NOMO-1 (cell line): ENCODE measurements at regions not wholly inside any gene's neighbourhood (a gene's known extent, or its start where the extent isn't known, plus 50 kb on each side); places are given as distances from the start of the nearest gene placed in this dataset.

Experiments used
- DNase-seq, 2 experiments: peaks; one replicate each; lab custom pipeline; 2025; ENCODE audit not compliant: unreplicated experiment in 2 of 2; lab: John Stamatoyannopoulos, UW

DNA sequence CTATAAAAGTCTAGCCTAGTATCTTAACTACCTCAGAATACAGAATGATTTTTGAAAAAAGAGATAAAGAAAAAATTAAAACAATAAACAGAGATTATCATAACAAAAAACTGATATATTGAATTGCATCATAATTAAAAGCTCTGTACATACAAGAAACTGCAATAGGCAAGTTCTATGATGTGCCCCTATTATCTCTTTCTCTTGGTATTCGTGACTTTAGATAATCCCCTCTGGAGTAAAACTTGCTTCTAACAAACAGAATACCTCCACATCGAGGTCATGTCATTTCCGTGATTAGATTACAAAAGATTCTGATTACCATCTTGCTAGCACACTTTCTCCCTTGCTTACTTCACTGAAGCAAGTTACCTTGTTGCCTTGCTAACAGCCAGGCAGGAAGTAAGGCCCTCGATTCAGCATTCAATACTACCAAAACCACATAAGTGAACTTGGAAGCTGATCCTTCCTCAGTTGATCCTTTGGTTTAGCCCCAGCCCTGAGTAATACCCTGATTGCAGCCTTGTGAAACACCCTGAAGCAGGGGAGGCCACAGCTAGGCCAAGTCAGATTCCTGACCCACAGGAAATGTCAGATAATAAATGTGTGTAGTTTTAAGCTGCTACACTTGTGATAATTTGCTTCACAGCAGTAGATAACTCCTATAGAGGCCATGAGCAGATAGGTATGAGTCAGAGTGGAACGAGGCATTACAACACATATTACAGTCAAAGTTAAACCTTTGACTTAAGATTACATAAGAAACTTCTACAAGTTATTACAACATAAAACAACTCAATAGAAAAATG, 53.7 kb upstream of the TMX4 start:
- peak; percentile 84 to 97 for DNase-seq

DNA sequence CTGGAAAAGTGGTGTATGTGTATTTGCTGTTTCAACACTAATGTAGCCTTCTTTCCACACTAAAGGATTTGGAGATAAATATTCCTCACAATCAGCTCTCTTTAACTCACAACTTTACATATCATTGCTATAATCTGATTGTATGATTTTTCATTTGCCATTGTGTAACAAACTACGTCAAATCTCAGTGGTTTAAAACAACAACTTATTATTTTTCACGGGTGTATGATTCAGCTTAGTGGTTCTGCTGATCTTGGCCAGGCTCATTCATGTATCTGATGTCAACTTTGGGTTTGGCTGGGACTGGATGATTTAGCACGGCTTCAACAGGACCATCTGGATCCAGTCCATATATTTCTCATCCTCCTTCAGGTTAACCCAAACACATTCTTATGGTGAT, 55.4 kb upstream of the TMX4 start:
- DNase-seq: no peak

DNA sequence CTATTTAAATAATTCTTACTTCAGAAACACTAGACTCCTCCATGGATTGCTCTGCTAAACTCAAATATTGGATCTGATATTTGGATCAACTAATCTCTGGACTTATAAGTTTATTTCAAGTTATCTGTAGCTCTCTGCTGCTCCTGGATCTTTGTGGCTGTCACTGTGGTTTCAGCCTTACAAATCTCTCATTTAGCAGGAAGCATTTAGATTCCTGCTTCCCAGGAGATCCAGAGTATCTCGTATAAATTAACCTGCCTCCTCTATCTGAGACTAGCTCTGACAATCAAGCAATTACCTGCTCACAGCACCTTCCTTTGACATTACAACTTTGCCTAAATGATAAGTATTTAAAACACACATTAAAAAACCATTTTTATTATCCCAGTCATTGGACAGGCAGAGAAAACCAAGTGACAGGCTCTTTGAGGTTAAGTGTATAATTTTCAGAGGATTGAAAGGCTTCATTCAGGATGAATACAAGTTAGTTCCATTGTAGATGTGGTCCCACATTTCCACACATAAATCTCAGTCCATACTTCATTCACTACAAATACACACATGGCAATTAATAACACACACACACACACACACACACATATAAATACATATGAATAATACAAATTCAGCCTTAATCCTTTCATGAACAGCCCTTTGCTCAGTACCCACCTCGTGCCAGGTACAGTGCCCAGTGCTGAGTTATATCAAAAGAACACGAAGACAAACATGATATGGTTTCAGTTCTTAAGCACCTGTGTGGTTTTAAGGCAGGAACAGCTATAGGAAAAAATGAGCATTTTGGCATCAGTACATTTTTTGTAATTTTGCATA, 55.5 kb upstream of the PLCB1 start:
- DNase-seq: no peak

DNA sequence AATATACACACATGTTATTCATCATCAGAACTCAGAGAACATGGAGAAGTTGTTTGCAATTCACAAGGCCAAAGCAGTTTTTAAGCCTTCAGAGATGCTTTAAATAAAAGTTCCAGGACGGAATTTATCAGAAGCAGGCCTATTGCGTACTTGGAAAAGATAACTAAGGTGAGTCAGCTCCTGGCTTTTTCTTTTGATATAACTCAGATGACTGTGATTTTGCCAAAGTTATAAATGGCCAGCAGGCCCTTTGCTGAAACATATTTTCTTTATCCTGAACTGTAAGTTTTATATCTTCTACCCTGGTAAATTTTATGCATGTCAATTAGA, 55.0 kb upstream of the PLCB1 start:
- no peak for DNase-seq

DNA sequence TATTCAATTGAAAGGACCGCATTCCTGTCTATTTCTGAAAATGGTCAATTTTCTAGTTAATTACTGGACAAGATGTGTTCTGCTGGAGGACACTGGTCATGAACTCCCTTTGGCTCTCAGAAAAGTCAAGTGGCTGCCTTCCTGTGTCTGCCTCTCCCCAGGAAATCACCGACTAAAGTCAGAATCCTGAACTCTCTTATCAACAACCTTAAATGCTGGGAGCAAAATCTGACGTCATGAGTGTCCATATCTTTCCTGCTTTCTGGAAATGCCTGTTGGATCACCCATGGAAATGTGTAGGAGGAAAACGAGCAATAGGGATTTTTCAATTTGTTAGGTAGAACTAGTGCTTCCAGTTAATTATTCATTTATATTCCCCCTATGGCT, 53.5 kb upstream of the PLCB1 start:
- no peak for DNase-seq

DNA sequence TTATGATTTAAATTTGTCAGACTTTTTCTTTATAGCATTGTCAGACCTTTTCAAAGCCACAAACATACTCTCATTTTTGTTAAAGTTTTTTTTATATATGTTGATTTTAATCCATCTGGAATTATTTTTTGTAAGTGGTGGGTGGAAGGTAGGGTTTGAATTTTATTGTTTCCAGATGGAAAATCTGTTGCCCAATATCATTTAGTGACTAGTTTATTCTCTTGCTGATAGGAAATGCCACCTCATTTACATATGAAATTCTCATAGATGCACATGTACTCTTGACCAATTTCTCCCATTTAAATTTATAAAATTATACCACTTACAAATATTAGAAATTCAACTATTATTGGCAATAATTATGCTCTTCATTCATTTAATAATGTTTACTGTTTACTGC, 52.1 kb upstream of the PLCB1 start:
- DNase-seq: no peak

DNA sequence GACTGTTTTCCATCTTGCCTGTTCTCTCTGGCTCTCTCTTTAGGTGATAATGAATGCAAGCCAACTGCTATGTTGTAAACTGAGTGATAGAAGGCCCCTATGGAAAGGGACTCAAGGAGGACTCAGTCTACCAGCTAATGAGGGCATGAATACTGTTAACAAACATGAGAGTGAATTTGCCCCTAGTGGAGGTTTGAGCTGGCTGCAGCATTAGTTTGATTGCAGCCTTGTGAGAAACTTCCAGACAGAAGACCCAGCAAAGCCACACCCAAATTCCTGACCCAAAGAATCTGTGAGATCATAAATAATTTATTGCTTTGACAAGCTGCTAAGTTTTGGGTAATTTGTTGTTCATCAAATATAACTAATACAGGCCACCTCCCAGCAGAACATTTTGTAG, 50.0 kb upstream of the PLCB1 start:
- no peak for DNase-seq
